Prostate gland (tissue), 2 donors: ENCODE measurements at regions not wholly inside any gene's neighbourhood (a gene's known extent, or its start where the extent isn't known, plus 50 kb on each side); places are given as distances from the start of the nearest gene placed in this dataset.

Source experiments
- POLR2A ChIP-seq: fragments of 450-650 bp; IDR thresholded peaks from one replicate; pipeline ENCODE4 v1.6.1; 2016; ENCODE audit warnings: antibody characterized with exemption, mild to moderate bottlenecking
- POLR2AphosphoS5 ChIP-seq: sonication (generic); formaldehyde crosslinking; IDR thresholded peaks from one replicate; pipeline ENCODE4 v1.6.1; 2017; ENCODE audit warnings: antibody characterized with exemption
- TF ChIP-seq, protein P1 (sequence below), 4 experiments: fragments of 200-600 bp in 2 of 4; fragments of 450-650 bp in 2 of 4; sonication (generic) in 2 of 4; IDR thresholded peaks; 1 replicate in 3 of 4; 2 replicates in 1 of 4; pipeline ENCODE4 v1.5.1; 2016 to 2019; ENCODE audit warnings: antibody characterized with exemption in 4 of 4, mild to moderate bottlenecking in 2 of 4, moderate library complexity in 2 of 4

GRCh38 chr2:91748902-91749301 is 3057.4 kb downstream of the RPIA start:
- TF ChIP-seq POLR2AphosphoS5 (no peak), POLR2A (no peak)
- TF ChIP-seq, protein P1, sequence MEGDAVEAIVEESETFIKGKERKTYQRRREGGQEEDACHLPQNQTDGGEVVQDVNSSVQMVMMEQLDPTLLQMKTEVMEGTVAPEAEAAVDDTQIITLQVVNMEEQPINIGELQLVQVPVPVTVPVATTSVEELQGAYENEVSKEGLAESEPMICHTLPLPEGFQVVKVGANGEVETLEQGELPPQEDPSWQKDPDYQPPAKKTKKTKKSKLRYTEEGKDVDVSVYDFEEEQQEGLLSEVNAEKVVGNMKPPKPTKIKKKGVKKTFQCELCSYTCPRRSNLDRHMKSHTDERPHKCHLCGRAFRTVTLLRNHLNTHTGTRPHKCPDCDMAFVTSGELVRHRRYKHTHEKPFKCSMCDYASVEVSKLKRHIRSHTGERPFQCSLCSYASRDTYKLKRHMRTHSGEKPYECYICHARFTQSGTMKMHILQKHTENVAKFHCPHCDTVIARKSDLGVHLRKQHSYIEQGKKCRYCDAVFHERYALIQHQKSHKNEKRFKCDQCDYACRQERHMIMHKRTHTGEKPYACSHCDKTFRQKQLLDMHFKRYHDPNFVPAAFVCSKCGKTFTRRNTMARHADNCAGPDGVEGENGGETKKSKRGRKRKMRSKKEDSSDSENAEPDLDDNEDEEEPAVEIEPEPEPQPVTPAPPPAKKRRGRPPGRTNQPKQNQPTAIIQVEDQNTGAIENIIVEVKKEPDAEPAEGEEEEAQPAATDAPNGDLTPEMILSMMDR (IDR thresholded peaks at IDR 0.05): no peak
